HCT116 (cell line): ENCODE measurements at regions not wholly inside any gene's neighbourhood (a gene's known extent, or its start where the extent isn't known, plus 50 kb on each side); places are given as distances from the start of the nearest gene placed in this dataset.

Experiments
- ATAC-seq: fragments of 200-7000 bp; cut with Tn5 transposase; 2 replicates; pipeline ENCODE4 v1.9.1; 2020; ENCODE audit warnings: mild to moderate bottlenecking, moderate library complexity
- BruUV-seq: library from RNA; stranded (reverse); fragments of 400-500 nt; replicated peaks from 2 replicates; lab custom pipeline; 2021; lab: Mats Ljungman, UMichigan
- CTCF ChIA-PET: fragments of 300-600 bp; sonication (Branson Sonifier 250); formaldehyde crosslinking; loops from one replicate; lab custom pipeline; 2021; ENCODE audit warnings: antibody characterized with exemption; lab: Charles Lee
- POLR2A ChIA-PET: fragments of 300-600, 350-600 bp; sonication (Branson Sonifier 250); formaldehyde crosslinking; loops from one replicate; lab custom pipeline; 2021; ENCODE audit warnings: antibody characterized with exemption; lab: Charles Lee
- RAD21 ChIA-PET, 2 experiments: fragments of 300-600 bp; sonication (Branson Sonifier 250); formaldehyde crosslinking; loops; one replicate each; lab custom pipeline; 2023; ENCODE audit warnings: low total read pairs in 2 of 2; ENCODE audit not compliant: uncharacterized antibody in 2 of 2, unreplicated experiment in 2 of 2, low non-redundant PET in 1 of 2; lab: Charles Lee
- DNase-seq: peaks from one replicate; pipeline ENCODE4 v3.0.0-alpha.2; 2010; ENCODE audit warnings: low read depth, low spot score
- H2AFZ ChIP-seq: fragments of 200-600 bp; shearing (Covaris generic), sonication (generic); 2 replicates; pipeline ENCODE4 v1.6.1; 2017; ENCODE audit warnings: low read depth, mixed run types, mixed read lengths, antibody characterized with exemption, low read length; ENCODE audit not compliant: poor library complexity, severe bottlenecking
- H3K27ac ChIP-seq: 2 replicates; pipeline ENCODE4 v1.5.1; 2012; ENCODE audit warnings: low read depth, low read length
- H3K27me3 ChIP-seq: fragments of 200-600 bp; sonication (generic); 2 replicates; pipeline ENCODE4 v1.6.1; 2016; ENCODE audit warnings: mixed run types, low read length, mixed read lengths; ENCODE audit not compliant: insufficient read depth
- H3K36me3 ChIP-seq, 2 experiments: fragments of 200-500 bp in 1 of 2; fragments of 200-600 bp in 1 of 2; sonication (Bioruptor generic) in 1 of 2; sonication (generic) in 1 of 2; 2 replicates each; pipeline versions ENCODE4 v1.5.1 to v1.6.1; 2014 to 2016; ENCODE audit warnings: low read length in 2 of 2, inconsistent platforms in 1 of 2, mixed read lengths in 1 of 2, mixed run types in 1 of 2; ENCODE audit not compliant: insufficient read depth in 2 of 2, control insufficient read depth in 1 of 2
- H3K4me1 ChIP-seq, 2 experiments: fragments of 200-600 bp in 1 of 2; sonication (generic) in 1 of 2; 2 replicates each; pipeline versions ENCODE4 v1.5.1 to v1.6.1; 2012 to 2017; ENCODE audit warnings: low read length in 2 of 2, inconsistent platforms in 1 of 2, mild to moderate bottlenecking in 1 of 2, mixed read lengths in 1 of 2, mixed run types in 1 of 2, moderate library complexity in 1 of 2; ENCODE audit not compliant: insufficient read depth in 2 of 2, control insufficient read depth in 1 of 2
- H3K4me2 ChIP-seq: fragments of 200-600 bp; sonication (generic); 2 replicates; pipeline ENCODE4 v1.6.1; 2017; ENCODE audit warnings: mixed run types, low read length, mixed read lengths
- H3K4me3 ChIP-seq, 2 experiments: fragments of 200-600 bp in 1 of 2; sonication (generic) in 1 of 2; replicated peaks in 1 of 2; 2 replicates each; pipeline ENCODE4 v1.5.1; 2011 to 2016; ENCODE audit warnings: low read length in 2 of 2, control low read depth in 1 of 2, low read depth in 1 of 2, mild to moderate bottlenecking in 1 of 2, mixed read lengths in 1 of 2, mixed run types in 1 of 2
- H3K79me2 ChIP-seq: fragments of 200-600 bp; sonication (generic); 2 replicates; pipeline ENCODE4 v1.6.1; 2017; ENCODE audit warnings: mild to moderate bottlenecking, mixed run types, low read length, moderate library complexity, mixed read lengths; ENCODE audit not compliant: insufficient read depth
- H3K9ac ChIP-seq: fragments of 200-600 bp; sonication (generic); 2 replicates; pipeline ENCODE4 v1.6.1; 2016; ENCODE audit warnings: low read length, mixed read lengths
- H3K9me2 ChIP-seq: fragments of 200-600 bp; sonication (generic), shearing (Covaris generic); 2 replicates; pipeline ENCODE4 v1.6.1; 2017; ENCODE audit warnings: mixed run types, mild to moderate bottlenecking, moderate library complexity; ENCODE audit not compliant: insufficient read depth
- H3K9me3 ChIP-seq, 2 experiments: fragments of 200-500 bp in 1 of 2; fragments of 200-600 bp in 1 of 2; sonication (Bioruptor generic) in 1 of 2; sonication (generic) in 1 of 2; 2 replicates each; pipeline ENCODE4 v1.6.1; 2014 to 2017; ENCODE audit warnings: low read length in 2 of 2, mixed read lengths in 2 of 2, inconsistent platforms in 1 of 2, low read depth in 1 of 2, mild to moderate bottlenecking in 1 of 2, mixed run types in 1 of 2, moderate library complexity in 1 of 2; ENCODE audit not compliant: control insufficient read depth in 1 of 2, insufficient read depth in 1 of 2
- H4K20me1 ChIP-seq: fragments of 200-600 bp; sonication (generic), shearing (Covaris generic); 2 replicates; pipeline ENCODE4 v1.6.1; 2017; ENCODE audit warnings: mixed run types, mild to moderate bottlenecking, moderate library complexity; ENCODE audit not compliant: insufficient read depth
- CBX3 ChIP-seq: IDR thresholded peaks from 2 replicates; pipeline ENCODE4 v1.6.1; 2012; ENCODE audit warnings: low read depth
- CEBPB ChIP-seq: IDR thresholded peaks from 2 replicates; pipeline ENCODE4 v1.6.1; 2012; ENCODE audit warnings: low read depth
- CTCF ChIP-seq, 3 experiments: fragments of 200-600 bp in 1 of 3; sonication (generic) in 1 of 3; IDR thresholded peaks in 2 of 3; conservative IDR thresholded peaks in 1 of 3; 2 replicates each; pipeline ENCODE4 v1.5.1; 2012 to 2017; ENCODE audit warnings: low read depth in 2 of 3, low read length in 2 of 3, antibody characterized with exemption in 1 of 3, borderline replicate concordance in 1 of 3, control low read depth in 1 of 3, mild to moderate bottlenecking in 1 of 3, mixed read lengths in 1 of 3, mixed run types in 1 of 3, moderate library complexity in 1 of 3; ENCODE audit not compliant: insufficient read depth in 1 of 3
- EGR1 ChIP-seq: IDR thresholded peaks from 2 replicates; pipeline ENCODE4 v1.6.1; 2012; ENCODE audit warnings: low read depth
- EZH2 ChIP-seq: fragments of 200-600 bp; sonication (generic); IDR thresholded peaks from 2 replicates; pipeline ENCODE4 v1.6.1; 2017; ENCODE audit warnings: antibody characterized with exemption, mixed run types
- EZH2phosphoT487 ChIP-seq: fragments of 200-600 bp; IDR thresholded peaks from 2 replicates; pipeline ENCODE4 v1.6.1; 2018; ENCODE audit warnings: antibody characterized with exemption, borderline replicate concordance
- FOSL1 ChIP-seq: IDR thresholded peaks from 2 replicates; pipeline ENCODE4 v1.6.1; 2012; ENCODE audit warnings: low read depth
- POLR2A ChIP-seq: IDR thresholded peaks from 2 replicates; pipeline ENCODE4 v1.7.0; 2011; ENCODE audit warnings: borderline replicate concordance; ENCODE audit not compliant: insufficient read depth, insufficient read length; ENCODE audit errors: extremely low read depth
- POLR2AphosphoS5 ChIP-seq: IDR thresholded peaks from 2 replicates; pipeline ENCODE4 v1.6.1; 2011; ENCODE audit warnings: mild to moderate bottlenecking, low read depth, low read length, moderate library complexity
- RAD21 ChIP-seq: IDR thresholded peaks from 2 replicates; pipeline ENCODE4 v1.6.1; 2012; ENCODE audit warnings: low read depth, mild to moderate bottlenecking
- SRF ChIP-seq: IDR thresholded peaks from 2 replicates; pipeline ENCODE4 v1.6.1; 2012; ENCODE audit warnings: low read depth
- TCF7L2 ChIP-seq: IDR thresholded peaks from 2 replicates; pipeline ENCODE4 v1.7.0; 2011; ENCODE audit warnings: borderline replicate concordance, inconsistent platforms; ENCODE audit not compliant: insufficient read depth, insufficient read length; ENCODE audit errors: extremely low read depth
- ZNF274 ChIP-seq: fragments of 200-500 bp; sonication (Bioruptor generic); IDR thresholded peaks from 2 replicates; pipeline ENCODE4 v1.6.1; 2014; ENCODE audit warnings: mild to moderate bottlenecking, low read depth, low read length, inconsistent platforms
- intact Hi-C: fragments of 100-400 bp; cut with micrococcal nuclease; formaldehyde crosslinking; loops from 2 replicates; pipeline ENCODE4 v1.10.0; 2022
- TF ChIP-seq, protein P1 (sequence below): IDR thresholded peaks from 2 replicates; pipeline ENCODE4 v1.6.1; 2012; ENCODE audit warnings: low read depth

DNA sequence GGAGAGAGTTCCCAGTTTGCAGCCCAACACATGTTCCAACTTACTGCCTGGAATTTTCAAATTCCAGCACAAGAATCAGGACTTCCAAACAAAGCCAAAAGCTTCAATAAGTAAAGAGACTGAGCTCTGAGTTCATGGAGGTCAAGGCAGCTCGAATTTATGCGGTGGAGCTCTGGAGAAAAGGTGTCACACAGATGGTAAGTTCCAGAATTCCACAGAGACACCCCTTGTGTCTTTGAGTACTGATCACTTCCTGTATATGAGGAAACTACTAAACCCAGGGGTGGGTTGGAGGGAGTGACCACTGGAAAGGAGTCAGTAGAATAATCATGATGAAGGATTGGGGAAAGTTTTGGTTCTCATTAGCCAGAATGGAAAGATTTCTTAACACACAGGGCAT, 118.5 kb upstream of the GUCY1A1 start:
- ChIA-PET CTCF (no interaction called here), RAD21 (no interaction called here), POLR2A (no interaction called here)
- BruUV-seq = no TSS peak
- Histone ChIP-seq H4K20me1 (no peaks in the 10 kb centered on the region), H3K9ac (no peak overlapping the region), H3K4me3 (no peak overlapping the region), H3K79me2 (no peaks in the 10 kb centered on the region), H3K9me2 (no peaks in the 10 kb centered on the region), H3K4me2 (no peak overlapping the region), H3K27me3 (no peaks in the 10 kb centered on the region), H3K9me3 (no peaks in the 10 kb centered on the region), H3K36me3 (no peaks in the 10 kb centered on the region), H2AFZ (peak overlapping the region; percentile 63), H3K4me1 (no peaks in the 10 kb centered on the region), H3K27ac (no peak overlapping the region)
- no peak for ATAC-seq
- TF ChIP-seq POLR2AphosphoS5 (no peak), CBX3 (no peak), SRF (no peak), ZNF274 (no peak), EGR1 (no peak), POLR2A (no peak), EZH2 (no peak), CEBPB (no peak), TCF7L2 (no peak), EZH2phosphoT487 (no peak), FOSL1 (no peak), CTCF (IDR thresholded peaks at IDR 0.05 in 2 of 3, conservative IDR thresholded peaks at IDR 0.05 in 1 of 3; ENCODE audit: borderline replicate concordance in 1 of 3, insufficient read depth in 1 of 3, low read depth in 2 of 3, low read length in 2 of 3) (no peak), RAD21 (no peak)
- TF ChIP-seq, protein P1, sequence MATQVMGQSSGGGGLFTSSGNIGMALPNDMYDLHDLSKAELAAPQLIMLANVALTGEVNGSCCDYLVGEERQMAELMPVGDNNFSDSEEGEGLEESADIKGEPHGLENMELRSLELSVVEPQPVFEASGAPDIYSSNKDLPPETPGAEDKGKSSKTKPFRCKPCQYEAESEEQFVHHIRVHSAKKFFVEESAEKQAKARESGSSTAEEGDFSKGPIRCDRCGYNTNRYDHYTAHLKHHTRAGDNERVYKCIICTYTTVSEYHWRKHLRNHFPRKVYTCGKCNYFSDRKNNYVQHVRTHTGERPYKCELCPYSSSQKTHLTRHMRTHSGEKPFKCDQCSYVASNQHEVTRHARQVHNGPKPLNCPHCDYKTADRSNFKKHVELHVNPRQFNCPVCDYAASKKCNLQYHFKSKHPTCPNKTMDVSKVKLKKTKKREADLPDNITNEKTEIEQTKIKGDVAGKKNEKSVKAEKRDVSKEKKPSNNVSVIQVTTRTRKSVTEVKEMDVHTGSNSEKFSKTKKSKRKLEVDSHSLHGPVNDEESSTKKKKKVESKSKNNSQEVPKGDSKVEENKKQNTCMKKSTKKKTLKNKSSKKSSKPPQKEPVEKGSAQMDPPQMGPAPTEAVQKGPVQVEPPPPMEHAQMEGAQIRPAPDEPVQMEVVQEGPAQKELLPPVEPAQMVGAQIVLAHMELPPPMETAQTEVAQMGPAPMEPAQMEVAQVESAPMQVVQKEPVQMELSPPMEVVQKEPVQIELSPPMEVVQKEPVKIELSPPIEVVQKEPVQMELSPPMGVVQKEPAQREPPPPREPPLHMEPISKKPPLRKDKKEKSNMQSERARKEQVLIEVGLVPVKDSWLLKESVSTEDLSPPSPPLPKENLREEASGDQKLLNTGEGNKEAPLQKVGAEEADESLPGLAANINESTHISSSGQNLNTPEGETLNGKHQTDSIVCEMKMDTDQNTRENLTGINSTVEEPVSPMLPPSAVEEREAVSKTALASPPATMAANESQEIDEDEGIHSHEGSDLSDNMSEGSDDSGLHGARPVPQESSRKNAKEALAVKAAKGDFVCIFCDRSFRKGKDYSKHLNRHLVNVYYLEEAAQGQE = no peak
- DNase-seq = no peak
- intact Hi-C loops = no loop called here
